Astrocyte (in vitro differentiated cells and primary cell): ENCODE measurements at regions not wholly inside any gene's neighbourhood (a gene's known extent, or its start where the extent isn't known, plus 50 kb on each side); places are given as distances from the start of the nearest gene placed in this dataset.

Experiments used
- EZH2 ChIP-seq: IDR thresholded peaks from 2 replicates; pipeline ENCODE4 v1.6.1; 2012; ENCODE audit warnings: mild to moderate bottlenecking, low read length, inconsistent platforms; ENCODE audit not compliant: insufficient read depth
- TF ChIP-seq, protein P1 (sequence below): IDR thresholded peaks from 2 replicates; pipeline ENCODE4 v1.5.1; 2011; ENCODE audit warnings: low read depth, mild to moderate bottlenecking, inconsistent platforms, low read length, moderate library complexity; ENCODE audit not compliant: insufficient read depth

DNA sequence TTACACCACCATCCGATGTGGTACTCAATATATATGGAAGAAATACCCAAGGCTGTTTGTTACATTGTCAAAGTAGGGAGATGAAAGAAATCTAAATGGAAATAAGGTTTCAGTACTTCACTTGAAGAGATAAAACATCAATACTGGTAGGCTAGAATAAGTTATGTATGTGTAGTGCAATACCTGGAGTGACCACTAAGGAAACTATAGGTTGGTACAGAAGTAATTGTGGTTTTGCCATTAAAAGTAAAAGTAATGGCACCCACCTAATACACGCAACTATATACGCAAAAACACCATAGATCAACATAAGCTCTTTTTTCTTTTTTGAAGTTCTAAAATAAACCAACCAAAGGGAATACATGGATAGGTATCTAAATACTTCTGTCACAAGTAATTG is 143.2 kb upstream of the KYNU start:
- TF ChIP-seq, protein P1, sequence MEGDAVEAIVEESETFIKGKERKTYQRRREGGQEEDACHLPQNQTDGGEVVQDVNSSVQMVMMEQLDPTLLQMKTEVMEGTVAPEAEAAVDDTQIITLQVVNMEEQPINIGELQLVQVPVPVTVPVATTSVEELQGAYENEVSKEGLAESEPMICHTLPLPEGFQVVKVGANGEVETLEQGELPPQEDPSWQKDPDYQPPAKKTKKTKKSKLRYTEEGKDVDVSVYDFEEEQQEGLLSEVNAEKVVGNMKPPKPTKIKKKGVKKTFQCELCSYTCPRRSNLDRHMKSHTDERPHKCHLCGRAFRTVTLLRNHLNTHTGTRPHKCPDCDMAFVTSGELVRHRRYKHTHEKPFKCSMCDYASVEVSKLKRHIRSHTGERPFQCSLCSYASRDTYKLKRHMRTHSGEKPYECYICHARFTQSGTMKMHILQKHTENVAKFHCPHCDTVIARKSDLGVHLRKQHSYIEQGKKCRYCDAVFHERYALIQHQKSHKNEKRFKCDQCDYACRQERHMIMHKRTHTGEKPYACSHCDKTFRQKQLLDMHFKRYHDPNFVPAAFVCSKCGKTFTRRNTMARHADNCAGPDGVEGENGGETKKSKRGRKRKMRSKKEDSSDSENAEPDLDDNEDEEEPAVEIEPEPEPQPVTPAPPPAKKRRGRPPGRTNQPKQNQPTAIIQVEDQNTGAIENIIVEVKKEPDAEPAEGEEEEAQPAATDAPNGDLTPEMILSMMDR = no peak
- TF ChIP-seq EZH2 = no peak
